ENCODE measurements at regions not wholly inside any gene's neighbourhood (a gene's known extent, or its start where the extent isn't known, plus 50 kb on each side); places are given as distances from the start of the nearest gene placed in this dataset.
"Not testable (repeated sequence)": the region's sequence is repeated elsewhere in the genome, so short reads cannot be mapped to it uniquely, and the experiment has no call there.

DNA sequence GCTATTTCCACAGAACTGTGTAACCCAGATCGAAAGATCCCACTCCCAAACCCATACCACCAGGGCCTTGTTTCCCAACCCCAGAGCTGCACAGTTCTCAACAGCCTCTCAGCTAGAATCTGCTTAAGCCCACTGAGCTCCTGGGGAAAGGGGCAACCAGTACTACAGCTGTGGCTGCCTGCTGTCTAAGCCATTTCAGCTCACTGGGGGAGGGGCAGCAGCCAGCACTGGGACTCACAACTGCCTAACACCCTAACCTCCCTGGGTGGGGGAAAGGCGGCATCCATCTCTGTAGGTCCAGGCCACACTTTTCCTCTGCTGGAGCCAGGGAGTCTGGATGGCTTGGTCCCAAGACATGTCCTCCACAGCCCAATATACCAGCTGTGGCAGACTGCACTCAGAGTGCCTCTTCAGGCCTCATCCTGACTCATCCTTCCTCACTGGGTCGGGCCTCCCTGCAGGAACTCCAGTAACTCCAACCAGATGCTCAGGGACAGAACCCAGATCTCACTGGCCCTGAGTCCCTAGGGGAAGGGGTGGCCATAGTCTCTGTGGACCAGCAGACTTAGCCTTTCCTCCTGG lies 241.4 kb downstream of the HINT1 start:
- Histone ChIP-seq H3K9me3 (ENCODE audit: insufficient read depth, low read depth, low read length) (no peaks in the 10 kb centered on the region), H3K27me3 (ENCODE audit: insufficient read depth, low read length) (no peaks in the 10 kb centered on the region), H3K9ac (ENCODE audit: low read depth, low read length) (no peak overlapping the region), H3K4me1 (ENCODE audit: insufficient read depth, low read length) (no peaks in the 10 kb centered on the region), H3K27ac (ENCODE audit: low read length) (no peak overlapping the region), H3K36me3 (ENCODE audit: insufficient read depth, low read depth, low read length) (no peaks in the 10 kb centered on the region), H3K4me3 (ENCODE audit: low read length) (no peak overlapping the region)

DNA sequence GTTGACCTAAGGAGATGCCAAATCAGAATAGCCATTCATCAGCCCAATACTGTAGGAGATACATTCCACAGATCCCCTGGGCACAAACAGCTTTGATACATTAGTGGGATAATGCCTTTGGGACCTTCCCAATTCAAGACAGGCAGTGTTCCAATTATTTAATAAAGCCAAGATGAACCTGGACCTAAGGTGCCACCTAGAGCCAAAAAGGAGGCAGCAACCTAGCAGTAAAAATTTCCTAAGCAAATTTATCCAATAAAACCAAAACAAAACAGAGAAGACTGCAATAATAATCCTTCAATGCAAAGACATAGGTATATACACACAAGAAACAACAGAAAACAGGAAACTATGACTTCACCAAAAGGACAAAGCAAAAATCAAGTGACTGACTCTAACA lies 253.0 kb downstream of the HINT1 start:
- H3K36me3 ChIP-seq (ENCODE audit: insufficient read depth, low read depth, low read length), result no peaks in the 10 kb centered on the region
- no peaks in the 10 kb centered on the region for H3K27me3 ChIP-seq (ENCODE audit: insufficient read depth, low read length)
- 0 out of 2 replicates have a peak, but pooled peaks cover 8% of the 10 kb centered on the region for H3K4me1 ChIP-seq (ENCODE audit: insufficient read depth, low read length)
- H3K27ac ChIP-seq (ENCODE audit: low read length), result no peak overlapping the region
- no peaks in the 10 kb centered on the region for H3K9me3 ChIP-seq (ENCODE audit: insufficient read depth, low read depth, low read length)
- H3K4me3 ChIP-seq (ENCODE audit: low read length), result no peak overlapping the region
- no peak overlapping the region for H3K9ac ChIP-seq (ENCODE audit: low read depth, low read length)

DNA sequence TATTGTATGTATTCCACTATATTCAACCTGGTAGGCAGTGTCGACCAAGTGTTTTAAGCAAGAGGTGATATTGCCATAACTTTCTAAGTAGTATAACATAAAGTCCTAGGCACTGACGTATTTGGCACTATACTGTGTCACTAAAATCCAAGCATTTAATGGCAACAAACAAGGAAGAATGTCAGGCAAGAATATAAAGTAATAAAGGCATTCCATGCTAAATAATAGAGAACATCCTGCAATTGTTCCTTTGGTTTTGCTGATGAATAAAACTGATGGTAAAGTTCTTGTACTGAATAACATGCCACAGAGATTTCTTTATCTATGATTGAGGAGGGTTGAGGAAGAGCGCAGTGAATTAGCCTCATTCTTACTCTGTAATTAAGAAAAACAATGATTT lies 256.9 kb downstream of the HINT1 start:
- Histone ChIP-seq H3K9me3 (ENCODE audit: insufficient read depth, low read depth, low read length) (no peaks in the 10 kb centered on the region), H3K9ac (ENCODE audit: low read depth, low read length) (no peak overlapping the region), H3K36me3 (ENCODE audit: insufficient read depth, low read depth, low read length) (no peaks in the 10 kb centered on the region), H3K4me1 (ENCODE audit: insufficient read depth, low read length) (0 out of 2 replicates have a peak, but pooled peaks cover 8% of the 10 kb centered on the region), H3K27ac (ENCODE audit: low read length) (no peak overlapping the region), H3K27me3 (ENCODE audit: insufficient read depth, low read length) (no peaks in the 10 kb centered on the region), H3K4me3 (ENCODE audit: low read length) (no peak overlapping the region)

DNA sequence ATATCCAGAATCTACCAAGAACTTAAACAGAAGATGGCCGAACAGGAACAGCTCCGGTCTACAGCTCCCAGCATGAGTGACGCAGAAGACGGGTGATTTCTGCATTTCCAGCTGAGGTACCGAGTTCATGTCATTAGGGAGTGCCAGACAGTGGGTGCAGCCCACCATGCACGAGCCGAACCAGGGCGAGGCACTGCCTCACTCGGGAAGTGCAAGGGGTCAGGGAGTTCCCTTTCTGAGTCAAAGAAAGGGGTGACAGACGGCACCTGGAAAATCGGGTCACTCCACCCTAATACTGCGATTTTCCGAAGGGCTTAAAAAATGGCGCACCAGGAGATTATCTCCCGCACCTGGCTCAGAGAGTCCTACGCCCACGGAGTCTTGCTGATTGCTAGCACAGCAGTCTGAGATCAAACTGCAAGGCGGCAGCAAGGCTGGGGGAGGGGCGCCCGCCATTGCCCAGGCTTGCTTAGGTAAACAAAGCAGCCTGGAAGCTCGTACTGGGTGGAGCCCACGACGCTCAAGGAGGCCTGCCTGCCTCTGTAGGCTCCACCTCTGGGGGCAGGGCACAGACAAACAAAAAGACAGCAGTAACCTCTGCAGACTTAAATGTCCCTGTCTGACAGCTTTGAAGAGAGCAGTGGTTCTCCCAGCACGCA lies 267.4 kb downstream of the HINT1 start:
- not testable (repeated sequence) for H3K36me3 ChIP-seq (ENCODE audit: insufficient read depth, low read depth, low read length); H3K4me1 ChIP-seq (ENCODE audit: insufficient read depth, low read length); H3K27ac ChIP-seq (ENCODE audit: low read length); H3K27me3 ChIP-seq (ENCODE audit: insufficient read depth, low read length); H3K9me3 ChIP-seq (ENCODE audit: insufficient read depth, low read depth, low read length); H3K9ac ChIP-seq (ENCODE audit: low read depth, low read length)
- peak overlapping the region; percentile 33; the same call in 1 of the 2 replicates for H3K4me3 ChIP-seq (ENCODE audit: low read length)

DNA sequence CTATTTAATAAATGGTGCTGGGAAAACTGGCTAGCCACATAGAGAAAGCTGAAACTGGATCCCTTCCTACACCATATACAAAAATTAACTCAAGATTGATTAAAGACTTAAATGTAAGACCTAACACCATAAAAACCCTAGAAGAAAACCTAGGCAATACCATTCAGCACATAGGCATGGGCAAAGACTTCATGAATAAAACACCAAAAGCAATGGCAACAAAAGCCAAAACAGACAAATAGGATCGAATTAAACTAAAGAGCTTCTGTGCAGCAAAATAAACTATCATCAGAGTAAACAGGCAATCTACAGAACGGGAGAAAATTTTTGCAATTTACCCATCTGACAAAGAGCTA lies 267.9 kb downstream of the HINT1 start:
- not testable (repeated sequence) for H3K9ac ChIP-seq (ENCODE audit: low read depth, low read length); H3K9me3 ChIP-seq (ENCODE audit: insufficient read depth, low read depth, low read length); H3K4me1 ChIP-seq (ENCODE audit: insufficient read depth, low read length); H3K27me3 ChIP-seq (ENCODE audit: insufficient read depth, low read length); H3K36me3 ChIP-seq (ENCODE audit: insufficient read depth, low read depth, low read length); H3K4me3 ChIP-seq (ENCODE audit: low read length); H3K27ac ChIP-seq (ENCODE audit: low read length)

DNA sequence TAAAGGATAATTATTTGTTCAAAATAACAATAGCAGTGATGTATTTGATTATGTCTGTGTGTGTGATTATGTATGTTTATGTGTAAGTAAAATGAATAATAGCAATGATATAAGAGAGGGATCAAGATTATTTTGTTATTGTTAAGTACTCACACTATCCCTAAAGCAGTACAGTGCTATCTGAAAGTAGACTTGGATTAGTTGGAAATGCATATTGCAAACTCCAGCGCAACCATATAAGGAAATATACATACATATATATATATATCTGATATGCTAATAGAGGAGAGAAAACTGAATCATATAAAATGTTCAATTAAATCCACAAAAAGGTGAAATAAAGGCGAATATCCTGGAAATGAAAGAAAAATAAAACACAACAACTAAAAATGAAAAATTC lies 268.4 kb downstream of the HINT1 start:
- no peaks in the 10 kb centered on the region for H3K4me1 ChIP-seq (ENCODE audit: insufficient read depth, low read length)
- no peaks in the 10 kb centered on the region for H3K36me3 ChIP-seq (ENCODE audit: insufficient read depth, low read depth, low read length)
- no peak overlapping the region for H3K9ac ChIP-seq (ENCODE audit: low read depth, low read length)
- no peaks in the 10 kb centered on the region for H3K27me3 ChIP-seq (ENCODE audit: insufficient read depth, low read length)
- no peak overlapping the region for H3K27ac ChIP-seq (ENCODE audit: low read length)
- H3K9me3 ChIP-seq (ENCODE audit: insufficient read depth, low read depth, low read length), result no peaks in the 10 kb centered on the region
- H3K4me3 ChIP-seq (ENCODE audit: low read length), result no peak overlapping the region

DNA sequence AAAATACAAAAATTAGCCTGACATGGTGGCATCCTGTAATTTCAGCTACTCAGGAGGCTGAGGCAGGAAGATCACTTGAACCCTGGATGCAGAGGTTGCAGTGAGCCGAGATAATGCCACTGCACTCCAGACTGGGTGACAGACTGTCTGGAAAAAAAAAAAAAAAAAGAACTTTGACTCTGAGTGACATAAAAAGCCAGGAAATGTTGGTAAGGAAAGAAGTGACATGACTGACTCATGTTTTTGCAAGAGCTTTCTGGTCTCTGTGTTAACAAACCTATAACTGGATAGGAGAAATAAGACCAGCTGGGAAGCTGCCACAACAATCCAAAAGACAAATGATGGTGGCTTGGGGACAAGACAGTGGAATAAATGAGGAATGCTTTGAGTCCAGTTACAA lies 272.1 kb downstream of the HINT1 start:
- H3K36me3 ChIP-seq (ENCODE audit: insufficient read depth, low read depth, low read length), result no peaks in the 10 kb centered on the region
- no peak overlapping the region for H3K9ac ChIP-seq (ENCODE audit: low read depth, low read length)
- H3K4me1 ChIP-seq (ENCODE audit: insufficient read depth, low read length), result no peaks in the 10 kb centered on the region
- H3K9me3 ChIP-seq (ENCODE audit: insufficient read depth, low read depth, low read length), result no peaks in the 10 kb centered on the region
- H3K4me3 ChIP-seq (ENCODE audit: low read length), result no peak overlapping the region
- no peak overlapping the region for H3K27ac ChIP-seq (ENCODE audit: low read length)
- no peaks in the 10 kb centered on the region for H3K27me3 ChIP-seq (ENCODE audit: insufficient read depth, low read length)

DNA sequence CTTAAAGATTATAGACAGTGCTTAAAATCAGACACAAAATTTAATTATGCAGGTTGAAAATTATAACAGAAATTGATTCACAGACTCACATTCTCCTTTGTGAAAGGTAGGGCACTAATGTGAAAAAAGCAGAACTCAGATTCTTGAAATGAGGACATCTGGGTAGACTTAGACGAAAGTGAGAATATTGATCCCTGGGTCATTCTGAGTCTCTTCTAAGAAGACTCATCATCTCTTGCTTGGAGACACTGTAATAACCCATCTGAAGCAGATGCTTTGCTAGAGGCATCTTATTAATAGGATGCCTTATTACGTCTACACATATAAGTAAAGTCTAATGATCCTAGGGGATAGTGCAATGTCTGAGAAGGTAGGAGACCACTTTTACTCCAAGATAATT lies 274.4 kb downstream of the HINT1 start:
- Histone ChIP-seq H3K9me3 (ENCODE audit: insufficient read depth, low read depth, low read length) (no peaks in the 10 kb centered on the region), H3K36me3 (ENCODE audit: insufficient read depth, low read depth, low read length) (no peaks in the 10 kb centered on the region)

DNA sequence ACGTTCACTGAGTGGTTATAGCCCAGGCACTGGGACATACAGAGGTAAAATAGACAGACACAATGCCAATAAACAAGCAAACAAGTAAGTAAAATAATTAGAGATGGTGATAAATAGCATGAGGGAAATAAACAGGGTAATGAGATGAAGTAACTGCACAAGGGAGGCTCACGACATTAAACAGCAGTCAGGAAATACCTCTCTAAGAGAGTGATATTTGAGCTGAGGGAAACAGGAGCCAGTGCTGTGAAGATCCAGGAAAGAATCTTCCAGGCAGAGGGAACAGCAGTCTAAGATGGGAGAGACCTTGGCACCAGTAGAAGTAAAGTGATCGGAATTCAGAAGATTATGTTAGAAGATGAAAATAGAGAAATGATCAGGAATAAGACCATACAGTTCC lies 279.4 kb downstream of the HINT1 start:
- Histone ChIP-seq H3K9me3 (ENCODE audit: insufficient read depth, low read depth, low read length) (no peaks in the 10 kb centered on the region), H3K4me1 (ENCODE audit: insufficient read depth, low read length) (no peaks in the 10 kb centered on the region; the same call in 1 of the 2 replicates), H3K9ac (ENCODE audit: low read depth, low read length) (no peak overlapping the region), H3K27ac (ENCODE audit: low read length) (no peak overlapping the region), H3K27me3 (ENCODE audit: insufficient read depth, low read length) (no peaks in the 10 kb centered on the region), H3K4me3 (ENCODE audit: low read length) (no peak overlapping the region), H3K36me3 (ENCODE audit: insufficient read depth, low read depth, low read length) (no peaks in the 10 kb centered on the region)

More for the DNA sequence above, 274.4 kb downstream of the HINT1 start:
- Histone ChIP-seq H3K4me3 (ENCODE audit: low read length) (no peak overlapping the region), H3K27me3 (ENCODE audit: insufficient read depth, low read length) (no peaks in the 10 kb centered on the region), H3K9ac (ENCODE audit: low read depth, low read length) (no peak overlapping the region), H3K4me1 (ENCODE audit: insufficient read depth, low read length) (no peaks in the 10 kb centered on the region), H3K27ac (ENCODE audit: low read length) (no peak overlapping the region)

DNA sequence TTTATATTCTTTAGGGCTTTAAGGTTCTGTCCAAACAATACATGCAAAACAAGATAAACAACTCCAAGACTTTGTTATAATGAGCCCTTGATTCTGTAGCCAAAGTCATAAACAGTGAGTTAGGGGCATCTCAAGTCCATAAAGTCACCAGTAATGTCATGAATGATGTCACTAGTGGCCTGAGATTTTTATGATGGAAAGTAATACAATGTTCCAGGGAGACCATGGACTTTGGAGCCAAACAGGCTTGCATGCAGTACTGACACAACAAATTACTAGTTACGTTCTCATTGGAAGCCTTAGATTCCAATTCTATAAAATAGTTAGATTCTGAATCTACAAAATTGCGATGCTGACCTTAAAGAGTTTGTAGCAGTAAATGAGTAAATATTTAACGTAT lies 280.0 kb downstream of the HINT1 start:
- Histone ChIP-seq H3K36me3 (ENCODE audit: insufficient read depth, low read depth, low read length) (no peaks in the 10 kb centered on the region), H3K4me3 (ENCODE audit: low read length) (no peak overlapping the region), H3K9me3 (ENCODE audit: insufficient read depth, low read depth, low read length) (no peaks in the 10 kb centered on the region), H3K9ac (ENCODE audit: low read depth, low read length) (no peak overlapping the region), H3K27ac (ENCODE audit: low read length) (no peak overlapping the region), H3K27me3 (ENCODE audit: insufficient read depth, low read length) (no peaks in the 10 kb centered on the region), H3K4me1 (ENCODE audit: insufficient read depth, low read length) (no peaks in the 10 kb centered on the region; the same call in 1 of the 2 replicates)

DNA sequence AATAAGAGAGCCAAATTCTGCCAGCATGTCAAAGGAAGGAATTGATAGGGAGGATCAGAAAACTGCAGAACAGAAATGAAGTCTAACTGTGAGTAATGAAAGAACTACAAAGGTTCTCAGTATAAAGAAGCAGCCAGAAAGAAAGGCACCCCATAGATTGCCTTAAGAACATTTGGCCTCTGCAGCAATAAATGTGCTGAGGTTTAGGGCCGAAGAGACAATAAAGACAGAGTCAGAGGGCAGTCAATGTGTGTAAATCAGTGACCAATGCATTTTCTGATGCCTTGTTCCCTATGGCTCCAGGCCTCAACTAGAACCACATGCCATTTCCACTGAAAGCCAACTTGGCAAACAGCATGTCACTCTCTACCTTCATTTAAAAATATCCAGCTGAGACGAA lies 281.0 kb downstream of the HINT1 start:
- no peak overlapping the region for H3K27ac ChIP-seq (ENCODE audit: low read length)
- no peaks in the 10 kb centered on the region for H3K9me3 ChIP-seq (ENCODE audit: insufficient read depth, low read depth, low read length)
- no peak overlapping the region for H3K4me3 ChIP-seq (ENCODE audit: low read length)

DNA sequence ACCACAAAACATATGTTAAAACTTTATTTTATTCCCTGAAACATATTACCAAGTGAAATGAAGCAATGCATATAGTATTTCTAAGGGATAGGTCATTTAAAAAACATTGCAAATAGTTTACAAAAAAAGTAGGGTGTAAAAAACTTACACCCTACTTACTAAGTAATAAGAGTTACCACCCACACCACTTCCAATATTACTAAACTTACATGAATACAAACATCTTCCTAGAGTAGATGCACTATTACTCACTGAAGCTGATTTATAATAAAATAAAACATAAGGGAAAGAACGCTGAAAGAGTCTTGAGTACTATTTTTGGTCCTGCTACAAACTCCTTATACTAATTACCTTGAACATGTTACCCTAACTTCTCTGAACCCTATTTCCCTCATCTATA lies 289.4 kb downstream of the HINT1 start:
- no peak overlapping the region for H3K4me3 ChIP-seq (ENCODE audit: low read length)
- H3K9ac ChIP-seq (ENCODE audit: low read depth, low read length), result no peak overlapping the region
- H3K9me3 ChIP-seq (ENCODE audit: insufficient read depth, low read depth, low read length), result no peaks in the 10 kb centered on the region
- no peak overlapping the region for H3K27ac ChIP-seq (ENCODE audit: low read length)
- 0 out of 2 replicates have a peak, but pooled peaks cover 6% of the 10 kb centered on the region for H3K4me1 ChIP-seq (ENCODE audit: insufficient read depth, low read length)
- no peaks in the 10 kb centered on the region for H3K27me3 ChIP-seq (ENCODE audit: insufficient read depth, low read length)
- H3K36me3 ChIP-seq (ENCODE audit: insufficient read depth, low read depth, low read length), result no peaks in the 10 kb centered on the region

More for the DNA sequence above, 281.0 kb downstream of the HINT1 start:
- Histone ChIP-seq H3K36me3 (ENCODE audit: insufficient read depth, low read depth, low read length) (no peaks in the 10 kb centered on the region), H3K4me1 (ENCODE audit: insufficient read depth, low read length) (no peaks in the 10 kb centered on the region; the same call in 1 of the 2 replicates), H3K27me3 (ENCODE audit: insufficient read depth, low read length) (no peaks in the 10 kb centered on the region), H3K9ac (ENCODE audit: low read depth, low read length) (no peak overlapping the region)

Measured in iPS-20b (cell line).